Dedifferentiated amniotic fluid mesenchymal stem cell (primary cell): ENCODE measurements at regions not wholly inside any gene's neighbourhood (a gene's known extent, or its start where the extent isn't known, plus 50 kb on each side); places are given as distances from the start of the nearest gene placed in this dataset.
"Not testable (repeated sequence)": the region's sequence is repeated elsewhere in the genome, so short reads cannot be mapped to it uniquely, and the experiment has no call there.

Source experiments
- DNase-seq: peaks from one replicate; pipeline ENCODE4 v3.0.0-alpha.2; 2016; ENCODE audit errors: extremely low spot score

GRCh38 chr4:129682586-129682985 lies 586.6 kb downstream of the C4orf33 start:
- DNase-seq, result no peak

- no peak for DNase-seq
Observed at GRCh38 chr4:129707949-129708348, 612.0 kb downstream of the C4orf33 start.

GRCh38 chr4:129708784-129709183 lies 612.8 kb downstream of the C4orf33 start:
- no peak for DNase-seq

- DNase-seq, result no peak
Observed at GRCh38 chr4:129738175-129738574, 642.2 kb downstream of the C4orf33 start.

- DNase-seq, result no peak
Observed at GRCh38 chr4:129747756-129748155, 651.8 kb downstream of the C4orf33 start.

- DNase-seq, result no peak
Observed at GRCh38 chr4:129748991-129749390, 653.0 kb downstream of the C4orf33 start.

- no peak for DNase-seq
Observed at GRCh38 chr4:129751646-129752045, 655.7 kb downstream of the C4orf33 start.

- no peak for DNase-seq
Observed at GRCh38 chr4:129783596-129783995, 687.6 kb downstream of the C4orf33 start.

- no peak for DNase-seq
Observed at GRCh38 chr4:129788486-129788885, 692.5 kb downstream of the C4orf33 start.

GRCh38 chr4:129804461-129804981 lies 708.6 kb downstream of the C4orf33 start:
- no peak for DNase-seq

- no peak for DNase-seq
Observed at GRCh38 chr4:129806986-129807385, 711.0 kb downstream of the C4orf33 start.

- no peak for DNase-seq
Observed at GRCh38 chr4:129808242-129808641, 712.3 kb downstream of the C4orf33 start.

GRCh38 chr4:129821073-129821472 lies 725.1 kb downstream of the C4orf33 start:
- no peak for DNase-seq

GRCh38 chr4:129821963-129822362 lies 726.0 kb downstream of the C4orf33 start:
- DNase-seq, result no peak

- no peak for DNase-seq
Observed at GRCh38 chr4:129822701-129823100, 726.7 kb downstream of the C4orf33 start.

GRCh38 chr4:129823105-129823504 lies 727.2 kb downstream of the C4orf33 start:
- no peak for DNase-seq

- no peak for DNase-seq
Observed at GRCh38 chr4:129829373-129829772, 733.4 kb downstream of the C4orf33 start.

GRCh38 chr4:129839687-129840086 lies 743.7 kb downstream of the C4orf33 start:
- no peak for DNase-seq

GRCh38 chr4:129842096-129842495 lies 746.1 kb downstream of the C4orf33 start:
- no peak for DNase-seq

- DNase-seq, result no peak
Observed at GRCh38 chr4:129852434-129852833, 756.5 kb downstream of the C4orf33 start.

- DNase-seq, result not testable (repeated sequence)
Observed at GRCh38 chr4:129853685-129854467, 757.9 kb downstream of the C4orf33 start.

- DNase-seq, result no peak
Observed at GRCh38 chr4:129862461-129862860, 766.5 kb downstream of the C4orf33 start.

- no peak for DNase-seq
Observed at GRCh38 chr4:129863206-129863605, 767.3 kb downstream of the C4orf33 start.

GRCh38 chr4:129883996-129884395 lies 788.0 kb downstream of the C4orf33 start:
- no peak for DNase-seq
